NCI-H146 treated with DMSO at 0.1 percent for 48 hours (cell line): ENCODE measurements at regions not wholly inside any gene's neighbourhood (a gene's known extent, or its start where the extent isn't known, plus 50 kb on each side); places are given as distances from the start of the nearest gene placed in this dataset.

Experiments
- DNase-seq: peaks from one replicate; lab custom pipeline; 2025; ENCODE audit not compliant: unreplicated experiment; lab: John Stamatoyannopoulos, UW

- DNase-seq, result no peak
Measured at GRCh38 chr4:177100307-177100706, 209.4 kb upstream of the NEIL3 start.

DNA sequence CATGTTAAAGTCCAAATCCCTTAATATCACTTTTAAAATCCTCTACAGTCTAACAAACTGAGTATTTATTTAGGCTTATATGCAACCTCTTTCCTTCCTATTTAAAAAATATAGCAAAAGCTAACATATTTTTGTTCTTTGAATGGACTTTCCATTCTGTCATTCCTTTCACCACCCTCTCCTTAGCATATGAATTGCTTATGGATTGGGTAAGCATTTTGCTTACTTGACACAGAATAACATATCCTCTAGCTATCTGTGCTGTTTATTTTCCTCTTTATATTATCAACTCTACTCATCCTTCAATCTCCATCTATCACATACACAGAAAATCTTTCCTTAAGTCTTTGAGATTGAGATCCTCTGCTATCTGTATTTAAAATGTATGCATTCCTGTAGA lies 206.1 kb upstream of the NEIL3 start:
- no peak for DNase-seq

GRCh38 chr4:177105536-177105935 lies 204.1 kb upstream of the NEIL3 start:
- no peak for DNase-seq

GRCh38 chr4:177107288-177107921 lies 202.3 kb upstream of the NEIL3 start:
- DNase-seq, result no peak

GRCh38 chr4:177108708-177109107 lies 201.0 kb upstream of the NEIL3 start:
- DNase-seq, result no peak

DNA sequence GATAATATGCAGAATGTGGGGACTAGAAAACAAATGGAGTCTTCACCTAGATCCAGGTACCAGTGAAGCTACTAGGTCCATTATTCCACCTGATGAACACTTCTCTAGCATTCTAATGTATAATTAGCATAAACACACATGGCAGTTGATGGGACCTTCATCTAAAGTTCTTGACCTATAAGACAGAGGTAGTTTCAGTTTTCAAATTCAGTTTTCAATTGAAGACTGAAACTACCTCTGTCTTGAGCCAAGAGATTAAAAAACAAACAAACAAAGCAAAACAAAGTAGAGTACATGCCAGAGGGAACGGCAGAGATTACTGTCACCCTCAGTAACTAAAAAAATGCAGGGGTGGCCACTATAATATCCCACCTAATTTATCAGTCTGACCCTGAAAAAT lies 199.9 kb upstream of the NEIL3 start:
- no peak for DNase-seq

GRCh38 chr4:177116161-177116560 lies 193.5 kb upstream of the NEIL3 start:
- DNase-seq, result no peak

DNA sequence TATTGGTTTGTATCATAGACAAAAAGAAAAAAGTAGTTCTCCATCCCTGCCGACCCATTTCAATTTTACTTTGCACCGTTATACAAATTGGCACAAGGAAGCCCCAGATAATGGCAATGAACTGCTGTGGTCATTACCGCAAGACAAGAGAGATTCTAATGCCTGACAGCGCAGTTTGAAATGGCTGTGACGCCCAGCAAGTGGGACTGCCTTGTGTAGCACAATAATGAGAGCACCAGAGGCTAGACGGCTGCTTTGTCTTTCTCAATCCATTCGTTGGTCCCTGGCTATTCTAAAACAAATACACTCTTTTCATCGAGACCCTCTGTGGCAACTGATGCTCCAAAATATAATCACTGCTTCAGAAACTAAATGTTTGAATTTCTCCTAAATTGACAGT lies 192.4 kb upstream of the NEIL3 start:
- DNase-seq, result no peak

- no peak for DNase-seq
Measured at GRCh38 chr4:177118596-177118995, 191.1 kb upstream of the NEIL3 start.

GRCh38 chr4:177119021-177119471 lies 190.6 kb upstream of the NEIL3 start:
- no peak for DNase-seq

DNA sequence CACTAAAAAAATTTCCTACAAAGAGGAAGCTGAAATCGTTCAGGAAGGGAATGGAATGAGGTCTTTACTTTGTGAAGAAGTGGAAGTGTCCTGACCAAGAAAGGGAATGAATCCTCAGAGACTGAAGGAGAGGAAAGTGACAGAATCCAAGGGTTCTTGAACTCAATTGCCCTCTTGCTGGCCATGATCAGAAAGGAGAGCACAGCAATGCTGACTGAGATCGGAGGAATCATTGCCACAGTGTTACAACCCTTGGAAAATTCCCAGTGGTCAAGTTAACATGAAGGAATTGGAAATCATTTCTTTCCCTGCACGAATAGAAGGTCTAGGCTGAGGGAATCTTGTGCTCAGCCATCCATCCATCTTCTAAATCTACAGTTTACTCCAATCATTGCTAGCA lies 190.0 kb upstream of the NEIL3 start:
- no peak for DNase-seq

DNA sequence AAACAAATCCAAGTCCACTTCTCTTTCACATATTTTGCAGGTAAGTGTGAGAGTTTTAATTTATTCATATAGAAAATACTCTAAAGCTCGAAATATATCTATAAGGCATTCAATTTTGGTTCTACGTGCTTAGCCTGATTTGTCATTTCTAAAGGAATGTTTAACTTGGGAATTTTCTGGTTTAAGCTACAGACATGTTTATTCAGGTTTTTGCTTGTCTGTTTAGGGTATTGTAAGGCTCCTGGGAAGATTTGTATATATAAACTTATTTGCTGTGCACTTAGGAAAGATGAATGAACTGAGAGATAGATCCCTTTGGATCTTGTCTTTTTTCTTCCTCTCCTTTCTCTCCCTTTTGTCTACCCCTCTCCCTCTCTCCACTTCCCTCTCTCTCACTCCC lies 185.9 kb upstream of the NEIL3 start:
- DNase-seq, result no peak

GRCh38 chr4:177124349-177125064 lies 185.2 kb upstream of the NEIL3 start:
- DNase-seq, result no peak

DNA sequence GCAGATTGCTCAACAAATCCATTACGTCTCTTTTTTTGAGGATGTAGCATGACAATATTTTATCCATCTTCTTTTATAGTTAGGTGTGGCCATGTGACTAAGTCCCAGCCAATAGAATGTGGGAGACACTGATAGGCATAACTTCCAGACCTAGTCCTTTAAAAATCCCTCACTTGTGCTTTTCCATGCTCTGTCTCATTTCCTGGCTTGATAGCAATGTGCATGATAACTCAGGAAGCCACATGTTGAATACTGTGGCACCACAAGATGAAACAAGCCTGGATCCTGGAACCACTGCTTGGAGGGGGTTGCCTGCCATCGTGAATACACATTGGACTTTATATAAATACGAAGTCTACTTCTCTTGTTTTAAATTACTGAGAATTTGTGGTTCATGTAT lies 184.0 kb upstream of the NEIL3 start:
- no peak for DNase-seq

- DNase-seq, result no peak
Measured at GRCh38 chr4:177127658-177128057, 182.0 kb upstream of the NEIL3 start.

- DNase-seq, result no peak
Measured at GRCh38 chr4:177128306-177128705, 181.4 kb upstream of the NEIL3 start.

DNA sequence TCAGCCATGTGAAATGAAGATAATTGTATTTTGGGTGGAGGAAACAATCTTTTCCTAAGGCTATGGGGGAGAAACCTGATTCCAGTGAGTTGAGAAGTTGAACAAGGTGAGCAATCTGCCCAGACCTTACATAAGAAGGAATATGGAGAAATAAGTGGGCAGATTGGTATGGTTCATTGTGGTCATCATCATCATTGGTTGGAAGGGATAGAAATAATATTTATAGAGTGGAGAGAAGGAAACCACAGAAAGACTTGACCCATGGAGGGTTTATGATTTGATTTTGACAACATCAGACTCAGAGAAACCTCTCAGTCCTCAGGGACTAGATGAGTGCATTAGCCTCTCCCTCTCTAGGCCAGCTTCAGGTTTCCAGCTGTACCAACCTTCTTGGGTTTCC lies 177.9 kb upstream of the NEIL3 start:
- no peak for DNase-seq

GRCh38 chr4:177147668-177148067 lies 162.0 kb upstream of the NEIL3 start:
- no peak for DNase-seq

- DNase-seq, result no peak
Measured at GRCh38 chr4:177155454-177155853, 154.2 kb upstream of the NEIL3 start.

- no peak for DNase-seq
Measured at GRCh38 chr4:177159600-177159999, 150.1 kb upstream of the NEIL3 start.

DNA sequence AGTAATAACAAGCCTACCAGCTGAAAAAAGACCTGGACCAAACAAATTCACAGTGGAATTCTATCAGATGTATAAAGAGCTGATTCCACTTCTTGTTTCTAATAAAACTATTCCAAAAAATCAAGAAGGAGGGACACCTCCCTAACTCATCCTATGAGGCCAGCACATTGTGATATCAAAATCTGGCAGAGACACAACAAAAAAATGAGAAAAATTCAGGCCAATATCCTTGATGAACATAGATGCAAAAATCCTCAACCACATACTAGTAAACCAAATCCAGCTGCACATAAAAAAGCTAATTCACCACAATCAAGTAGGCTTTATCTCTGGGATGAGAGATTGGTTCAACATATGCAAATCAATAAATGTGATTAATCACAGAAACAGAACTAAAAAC lies 147.9 kb upstream of the NEIL3 start:
- no peak for DNase-seq

DNA sequence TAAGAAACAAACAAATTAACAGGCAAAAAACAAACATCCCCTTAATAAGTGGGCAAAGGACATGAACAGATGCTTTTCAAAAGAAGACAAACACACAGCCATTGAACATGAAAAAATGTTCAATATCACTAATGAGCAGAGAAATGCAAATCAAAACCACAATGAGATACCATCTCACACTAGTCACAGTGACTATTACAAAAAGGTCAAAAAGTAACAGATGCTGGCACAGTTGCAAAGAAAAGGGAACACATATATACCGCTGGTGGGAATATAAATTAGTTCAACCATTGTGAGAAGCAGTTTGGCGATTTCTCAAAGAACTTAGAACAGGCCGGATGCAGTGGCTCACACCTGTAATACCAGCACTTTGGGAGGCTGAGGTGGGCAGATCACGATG lies 146.1 kb upstream of the NEIL3 start:
- DNase-seq, result no peak

DNA sequence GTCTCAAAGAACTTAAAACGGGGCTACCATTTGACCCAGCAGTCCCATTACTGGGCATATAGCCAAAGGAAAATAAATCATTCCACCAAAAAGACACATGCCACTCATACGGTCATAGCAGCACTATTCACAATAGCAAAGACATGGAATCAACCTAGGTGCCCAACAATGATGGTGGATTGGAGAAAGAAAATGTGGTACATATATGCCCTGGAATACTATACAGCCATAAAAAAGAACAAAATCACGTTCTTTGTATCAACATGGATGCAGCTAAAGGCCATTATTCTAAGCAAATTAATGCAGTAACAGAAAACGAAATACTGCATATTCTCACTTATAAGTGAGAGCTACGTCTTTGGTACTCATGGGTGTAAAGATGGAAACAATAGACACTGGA lies 138.1 kb upstream of the NEIL3 start:
- DNase-seq, result no peak
